Common myeloid progenitor, CD34-positive (primary cell): ENCODE measurements at regions not wholly inside any gene's neighbourhood (a gene's known extent, or its start where the extent isn't known, plus 50 kb on each side); places are given as distances from the start of the nearest gene placed in this dataset.

Experiments
- CTCF ChIA-PET: fragments of 350-600 bp; sonication (Branson Sonifier 250); formaldehyde crosslinking; loops from one replicate; lab custom pipeline; 2021; ENCODE audit warnings: antibody characterized with exemption; lab: Charles Lee
- POLR2A ChIA-PET: fragments of 350-600 bp; sonication (Branson Sonifier 250); formaldehyde crosslinking; loops from one replicate; lab custom pipeline; 2021; ENCODE audit warnings: antibody characterized with exemption; lab: Charles Lee
- DNase-seq, 3 donors: peaks; one replicate each; pipeline versions ENCODE4 v3.0.0 to v3.0.0-alpha.2; 2013
- H3K27ac ChIP-seq, 2 experiments: 1 replicate in 1 of 2; 2 replicates in 1 of 2; pipeline ENCODE4 v1.7.0; 2013; ENCODE audit warnings: inconsistent platforms in 2 of 2, low read length in 2 of 2, mild to moderate bottlenecking in 2 of 2, low read depth in 1 of 2, moderate library complexity in 1 of 2; ENCODE audit not compliant: severe bottlenecking in 2 of 2, insufficient read depth in 1 of 2, poor library complexity in 1 of 2
- H3K27me3 ChIP-seq, 5 experiments: replicated peaks in 2 of 5; 1 replicate in 3 of 5; 2 replicates in 2 of 5; pipeline versions ENCODE4 v1.6.1 to v1.7.0; 2013; ENCODE audit warnings: low read length in 4 of 5, mild to moderate bottlenecking in 2 of 5, moderate library complexity in 2 of 5, inconsistent platforms in 1 of 5; ENCODE audit not compliant: insufficient read depth in 5 of 5, control insufficient read depth in 4 of 5
- H3K36me3 ChIP-seq, 4 experiments: 1 replicate in 2 of 4; 2 replicates in 2 of 4; pipeline versions ENCODE4 v1.6.1 to v1.7.0; 2013; ENCODE audit warnings: low read length in 3 of 4, control low read depth in 1 of 4, mild to moderate bottlenecking in 1 of 4; ENCODE audit not compliant: control insufficient read depth in 4 of 4, insufficient read depth in 4 of 4
- H3K4me1 ChIP-seq, 4 experiments: 1 replicate in 3 of 4; 2 replicates in 1 of 4; pipeline versions ENCODE4 v1.6.1 to v1.7.1; 2013; ENCODE audit warnings: low read length in 3 of 4, mild to moderate bottlenecking in 3 of 4, control low read depth in 1 of 4, inconsistent platforms in 1 of 4, moderate library complexity in 1 of 4; ENCODE audit not compliant: control insufficient read depth in 4 of 4, insufficient read depth in 4 of 4; ENCODE audit errors: control extremely low read depth in 1 of 4
- H3K4me3 ChIP-seq, 7 experiments: 1 replicate in 4 of 7; 2 replicates in 3 of 7; pipeline versions ENCODE4 v1.5.1 to v1.7.0; 2013; ENCODE audit warnings: mild to moderate bottlenecking in 7 of 7, low read length in 6 of 7, moderate library complexity in 6 of 7, inconsistent platforms in 2 of 7, low read depth in 2 of 7, control low read depth in 1 of 7; ENCODE audit not compliant: insufficient read depth in 4 of 7, control insufficient read depth in 1 of 7; ENCODE audit errors: extremely low read depth in 1 of 7
- H3K9me3 ChIP-seq, 5 experiments: 1 replicate in 4 of 5; 2 replicates in 1 of 5; pipeline versions ENCODE4 v1.6.1 to v1.7.1; 2013; ENCODE audit warnings: low read length in 4 of 5, mild to moderate bottlenecking in 2 of 5, inconsistent platforms in 1 of 5, low read depth in 1 of 5, moderate library complexity in 1 of 5; ENCODE audit not compliant: control insufficient read depth in 4 of 5, insufficient read depth in 2 of 5; ENCODE audit errors: control extremely low read depth in 1 of 5
- WGBS: methylation state at CpG from one replicate; pipeline ENCODE4 v1.1.5; 2013; ENCODE audit not compliant: insufficient coverage; 5-methylcytosine and 5-hydroxymethylcytosine counted together

DNA sequence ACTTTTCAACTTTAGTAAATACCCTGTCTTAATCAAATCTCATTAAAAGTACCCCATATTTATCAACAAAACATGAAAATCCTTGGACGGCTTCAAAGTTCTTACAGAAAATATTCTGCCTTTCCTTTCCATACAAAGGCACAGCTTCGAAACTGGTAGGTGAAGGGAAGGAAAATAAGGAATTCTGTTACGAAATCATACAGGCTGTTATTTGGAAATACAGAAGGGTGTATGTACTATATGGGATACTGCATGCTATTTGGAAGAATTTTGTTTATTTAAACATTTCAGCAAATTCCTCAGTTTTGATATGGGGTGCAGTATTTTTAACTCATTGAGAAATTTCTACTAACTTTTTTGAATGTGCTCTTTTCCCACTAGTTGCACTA, 138.4 kb upstream of the BTN3A2 start:
- Histone ChIP-seq H3K4me1 (peaks cover 12 to 35% (median 20%) of the 10 kb centered on the region in 4 experiments), H3K27ac (no peak overlapping the region), H3K9me3 (peaks cover 0 to 3% (median 0%) of the 10 kb centered on the region in 5 experiments), H3K27me3 (no peaks in the 10 kb centered on the region), H3K36me3 (peaks cover 0 to 11% (median 8%) of the 10 kb centered on the region in 4 experiments), H3K4me3 (no peak overlapping the region)
- WGBS: no CpG with 5 or more reads among the region's 3 CpGs
- ChIA-PET CTCF (interaction anchor here (0.6 to 1.6 kb wide), 2 partner anchors 30 to 44 kb away, joined by 4 to 5 read pairs; no protein-coding TSS in a partner anchor), POLR2A (no interaction called here)
- DNase-seq: no peak

DNA sequence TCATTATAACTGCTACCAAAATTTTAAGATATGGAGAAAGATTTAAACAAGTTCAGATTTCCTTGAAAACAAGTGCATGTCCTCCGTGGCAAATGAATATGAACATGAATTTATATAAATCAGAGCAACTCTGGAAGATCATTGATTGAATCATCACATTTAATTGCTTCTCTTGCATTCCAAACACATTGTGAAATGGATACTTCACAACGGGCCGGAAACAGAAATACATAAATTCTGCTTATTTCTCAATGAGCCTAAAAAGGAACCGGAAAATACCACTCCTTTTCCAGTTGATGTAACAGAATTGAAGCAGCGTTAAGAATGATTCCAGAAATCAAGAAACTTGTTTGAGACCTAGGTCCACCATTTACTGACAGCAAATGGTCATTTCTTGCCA, 134.6 kb upstream of the BTN3A2 start:
- peaks cover 6 to 33% (median 21%) of the 10 kb centered on the region in 4 experiments for H3K4me1 ChIP-seq
- H3K36me3 ChIP-seq: peaks cover 0 to 7% (median 5%) of the 10 kb centered on the region in 4 experiments
- H3K27ac ChIP-seq: no peak overlapping the region
- 86% methylated on average over 4 of the region's 5 CpGs for WGBS
- no peaks in the 10 kb centered on the region for H3K27me3 ChIP-seq
- H3K4me3 ChIP-seq: no peak overlapping the region
- H3K9me3 ChIP-seq: peaks cover 0 to 3% (median 0%) of the 10 kb centered on the region in 5 experiments
- no peak for DNase-seq
- CTCF ChIA-PET: no interaction called here
- POLR2A ChIA-PET: interaction anchor here (1.5 kb wide), 1 partner anchor 14 kb away, joined by 4 read pairs; a partner anchor contains a TSS

DNA sequence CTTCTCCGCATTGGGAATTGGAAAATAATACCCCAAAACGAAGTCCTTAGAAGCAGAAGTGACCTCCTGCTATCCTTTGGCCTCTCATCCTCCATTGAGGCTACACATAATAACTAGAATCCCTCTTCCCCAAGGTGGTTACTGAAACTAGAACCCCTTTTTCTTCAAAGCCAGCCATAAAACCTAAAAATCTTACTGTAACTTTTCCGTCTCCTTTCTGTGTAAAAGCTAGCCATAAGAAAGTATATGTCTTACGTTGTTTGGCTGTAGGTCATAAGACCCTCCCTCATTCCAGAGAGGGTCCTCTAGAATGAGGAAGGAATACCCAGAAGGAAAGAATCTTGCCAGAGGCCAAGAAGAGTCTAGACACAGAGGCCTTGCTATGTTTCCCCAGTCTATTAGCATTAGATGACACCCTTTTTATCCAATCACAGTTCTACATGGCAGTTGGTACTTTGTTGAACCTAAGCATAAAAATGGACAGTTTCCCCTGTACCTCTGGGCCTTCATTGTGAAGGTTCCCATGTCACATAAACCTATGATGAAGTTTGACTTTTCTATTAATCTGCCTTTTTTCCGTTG, 133.9 kb upstream of the BTN3A2 start:
- POLR2A ChIA-PET: interaction anchor here (1.5 kb wide), 1 partner anchor 15 kb away, joined by 4 read pairs; a partner anchor contains a TSS
- Histone ChIP-seq H3K4me3 (no peak overlapping the region), H3K4me1 (peaks cover 7 to 30% (median 23%) of the 10 kb centered on the region in 4 experiments), H3K27me3 (no peaks in the 10 kb centered on the region), H3K36me3 (no peaks in the 10 kb centered on the region), H3K9me3 (no peaks in the 10 kb centered on the region), H3K27ac (no peak overlapping the region)
- WGBS: 90% methylated on average over 3 of the region's 5 CpGs
- CTCF ChIA-PET: no interaction called here
- DNase-seq: no peak

- H3K27ac ChIP-seq: peak overlapping the region; percentile 15 to 79
- ChIA-PET CTCF (interaction anchor here (0.6 to 3.4 kb wide), 5 partner anchors 9 to 90 kb away, joined by 3 to 31 read pairs (median 6); a partner anchor contains a TSS), POLR2A (interaction anchor here (3.0 to 5.8 kb wide), 3 partner anchors 8 to 18 kb away, joined by 17 to 48 read pairs (median 32); a partner anchor contains a TSS)
- peaks cover 7 to 28% (median 23%) of the 10 kb centered on the region in 4 experiments for H3K4me1 ChIP-seq
- no peaks in the 10 kb centered on the region for H3K36me3 ChIP-seq
- no peak for DNase-seq
- H3K27me3 ChIP-seq: no peaks in the 10 kb centered on the region
- WGBS: 35% methylated on average over 7 of the region's 7 CpGs
- H3K4me3 ChIP-seq: peak overlapping the region in 6 of 7 experiments; percentile 25 to 88 (median 79)
- no peaks in the 10 kb centered on the region for H3K9me3 ChIP-seq
Observed at GRCh38 chr6:26232306-26232939, 132.6 kb upstream of the BTN3A2 start.

DNA sequence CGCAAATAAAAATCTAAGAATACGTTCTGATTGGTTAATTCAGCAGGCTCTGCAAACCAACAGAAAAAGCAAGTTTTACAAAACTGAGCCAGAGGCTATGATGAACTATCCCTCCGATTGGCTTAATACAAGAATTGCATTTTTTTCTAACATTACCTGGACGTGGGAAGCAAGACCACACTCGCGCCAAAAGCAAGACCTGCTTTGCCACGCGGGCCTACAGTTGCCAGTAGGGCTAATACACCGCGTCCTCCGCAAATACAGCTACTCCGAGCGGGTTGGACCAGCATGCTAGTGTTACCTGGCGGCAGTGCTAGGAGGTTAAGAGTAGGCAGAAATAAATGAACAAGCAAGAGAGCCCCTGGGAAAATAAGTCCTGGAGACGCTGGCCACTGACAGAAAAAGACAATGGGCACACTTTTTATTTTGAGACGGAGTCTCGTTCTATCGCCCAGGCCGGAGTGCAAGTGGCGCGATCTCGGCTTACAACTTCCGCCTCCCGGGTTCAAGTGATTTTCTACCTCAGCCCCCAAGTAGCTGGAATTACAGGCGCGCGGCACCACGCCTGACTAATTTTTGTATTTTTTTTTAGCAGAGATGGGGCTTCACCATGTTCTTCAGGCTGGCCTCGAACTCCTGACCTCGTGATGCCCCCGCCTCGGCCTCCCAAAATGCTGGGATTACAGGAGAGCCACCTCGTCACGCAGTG, 131.9 kb upstream of the BTN3A2 start:
- Histone ChIP-seq H3K27me3 (no peaks in the 10 kb centered on the region), H3K4me1 (peaks cover 7 to 28% (median 23%) of the 10 kb centered on the region in 4 experiments), H3K9me3 (no peaks in the 10 kb centered on the region), H3K4me3 (peak overlapping the region; percentile 5 to 88 (median 80)), H3K36me3 (no peaks in the 10 kb centered on the region), H3K27ac (peak overlapping the region; percentile 79 to 91)
- WGBS: 10% methylated on average over 31 of the region's 34 CpGs
- DNase-seq: peak in 2 of 3 donors; percentile 60 to 69
- ChIA-PET CTCF (interaction anchor here (0.7 to 3.4 kb wide), 12 partner anchors 9 to 152 kb away, joined by 3 to 31 read pairs (median 5); a partner anchor contains a TSS), POLR2A (interaction anchor here (0.5 to 5.8 kb wide), 5 partner anchors 9 to 38 kb away, joined by 3 to 48 read pairs (median 17); a partner anchor contains a TSS)

- H3K36me3 ChIP-seq: no peaks in the 10 kb centered on the region
- peak; percentile 90 to 99 (median 98) for DNase-seq
- H3K9me3 ChIP-seq: no peaks in the 10 kb centered on the region
- peaks cover 7 to 28% (median 22%) of the 10 kb centered on the region in 4 experiments for H3K4me1 ChIP-seq
- ChIA-PET CTCF (interaction anchor here (0.7 to 3.4 kb wide), 12 partner anchors 10 to 153 kb away, joined by 3 to 31 read pairs (median 5); a partner anchor contains a TSS), POLR2A (interaction anchor here (0.5 to 5.8 kb wide), 8 partner anchors 10 to 40 kb away, joined by 3 to 48 read pairs (median 7); a partner anchor contains a TSS)
- no peaks in the 10 kb centered on the region for H3K27me3 ChIP-seq
- H3K4me3 ChIP-seq: peak overlapping the region; percentile 41 to 88 (median 80)
- peak overlapping the region; percentile 79 to 91 for H3K27ac ChIP-seq
- WGBS: under 1% methylated on average over 30 of the region's 32 CpGs
Observed at GRCh38 chr6:26233649-26234420, 131.2 kb upstream of the BTN3A2 start.
